ENCODE measurements at regions not wholly inside any gene's neighbourhood (a gene's known extent, or its start where the extent isn't known, plus 50 kb on each side); places are given as distances from the start of the nearest gene placed in this dataset.

DNA sequence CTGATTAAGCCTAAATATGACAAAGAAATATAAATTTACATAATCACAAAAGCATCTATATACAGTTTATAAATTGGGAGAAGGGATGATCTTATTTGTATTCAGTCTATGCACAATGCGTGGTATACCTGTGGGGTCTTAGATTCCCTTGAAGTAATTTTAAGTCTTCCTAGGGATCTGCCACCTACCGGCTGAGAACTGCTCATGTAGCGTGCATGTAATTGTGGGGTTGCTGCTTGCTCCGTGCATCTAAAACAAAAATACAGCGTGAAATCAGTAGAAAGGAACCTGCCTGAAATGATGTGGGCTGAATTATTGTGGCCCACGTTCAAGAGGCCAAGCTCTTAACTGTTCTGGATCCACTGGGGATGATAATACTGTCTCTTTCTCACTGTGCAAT, 187.3 kb downstream of the MBOAT1 start:
- no peak for DNase-seq (ENCODE audit: low read depth)

DNA sequence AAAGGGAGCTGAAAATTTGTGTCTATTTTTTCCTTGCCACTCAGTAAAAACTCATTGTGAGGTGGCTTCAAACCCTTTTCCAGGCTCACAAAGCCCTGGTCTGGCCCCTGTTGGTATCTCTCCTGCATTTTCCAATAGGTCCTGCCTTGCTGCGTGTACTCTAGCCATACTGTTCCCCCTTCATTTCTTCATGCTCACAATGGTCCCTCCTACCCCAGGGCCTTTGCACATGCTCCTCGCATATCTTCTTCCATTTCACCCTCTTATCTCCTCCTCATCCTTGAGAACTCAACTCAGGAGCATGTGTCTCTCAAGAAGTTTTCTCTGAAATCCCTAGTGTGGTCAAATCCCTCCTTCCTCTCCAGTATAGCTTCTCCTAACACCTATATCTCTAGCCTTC, 186.6 kb downstream of the MBOAT1 start:
- DNase-seq (ENCODE audit: low read depth) = no peak

DNA sequence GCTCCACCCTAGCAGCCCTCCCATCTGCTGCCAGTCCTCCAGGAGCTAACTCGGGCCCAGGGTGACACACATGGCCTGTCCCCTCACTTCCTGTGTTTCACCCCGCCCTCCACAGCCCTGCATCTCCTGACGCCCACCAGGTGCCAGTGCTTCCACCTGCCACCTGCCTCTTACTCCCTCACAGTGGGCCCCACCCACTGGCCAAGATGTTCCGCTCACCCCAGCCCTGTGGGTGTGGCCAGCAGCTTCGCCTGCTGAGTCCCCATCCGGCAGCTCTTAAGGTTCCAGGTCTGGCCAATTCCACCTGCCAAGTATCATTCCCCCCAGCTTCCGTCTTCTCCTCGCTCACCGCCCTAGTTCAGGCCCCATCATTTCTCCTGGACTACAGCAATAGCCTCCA, 184.1 kb downstream of the MBOAT1 start:
- no peak for DNase-seq (ENCODE audit: low read depth)

DNA sequence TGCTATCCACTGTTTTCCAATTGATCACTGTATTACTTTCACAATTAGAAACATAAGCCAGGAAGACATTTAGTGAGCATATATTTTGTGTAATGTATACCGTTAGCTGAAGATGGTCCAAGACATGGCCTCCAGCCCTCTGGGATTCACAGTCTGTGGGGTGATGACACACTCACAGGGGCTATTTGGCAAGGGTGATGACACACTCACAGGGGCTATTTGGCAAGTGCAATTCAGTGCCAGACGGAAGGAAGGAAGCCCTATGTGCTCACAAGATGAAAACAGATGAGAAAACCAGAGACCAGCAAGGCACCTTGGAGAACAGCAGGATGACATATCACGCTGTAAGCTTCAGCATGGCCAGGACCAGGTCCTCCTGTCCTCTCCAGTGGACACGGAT, 183.7 kb downstream of the MBOAT1 start:
- no peak for DNase-seq (ENCODE audit: low read depth)

DNA sequence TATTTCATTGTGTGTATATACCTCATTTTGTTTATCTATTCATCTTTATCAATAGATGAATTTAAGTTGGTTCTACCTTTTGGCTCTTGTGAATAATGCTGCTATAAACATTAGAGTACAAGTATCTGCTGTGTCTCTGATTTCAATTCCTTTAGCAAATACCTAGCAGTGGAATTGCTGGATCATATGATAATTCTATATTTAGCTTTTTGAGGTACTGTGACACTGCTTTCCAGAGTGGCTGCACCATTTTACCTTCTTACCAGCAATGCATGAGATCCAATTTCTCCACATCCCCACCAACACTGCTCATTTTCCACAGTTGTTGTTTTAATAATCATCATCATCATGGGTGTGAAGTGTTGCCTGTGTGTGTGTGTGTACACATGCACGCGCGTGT, 182.3 kb downstream of the MBOAT1 start:
- no peak for DNase-seq (ENCODE audit: low read depth)

DNA sequence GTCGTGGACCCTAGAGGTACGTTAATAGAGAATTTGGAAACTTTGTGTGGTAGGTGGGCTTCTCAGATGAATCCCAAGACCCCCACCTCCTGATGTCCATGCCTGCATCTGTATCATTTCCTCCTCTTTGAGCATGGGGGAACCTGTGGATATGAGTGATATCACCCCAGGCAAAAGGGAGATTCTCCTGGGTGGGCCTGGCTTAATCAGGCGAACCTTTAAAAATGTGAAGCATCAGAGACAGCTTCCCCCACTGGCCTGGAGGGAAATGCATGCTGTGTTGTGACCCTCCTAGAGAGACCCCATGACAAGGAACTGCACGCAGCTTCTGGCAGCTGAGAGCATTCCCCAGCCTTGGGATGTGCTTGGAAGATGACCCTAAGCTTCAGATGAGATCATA, 180.9 kb downstream of the MBOAT1 start:
- DNase-seq (ENCODE audit: low read depth) = no peak

DNA sequence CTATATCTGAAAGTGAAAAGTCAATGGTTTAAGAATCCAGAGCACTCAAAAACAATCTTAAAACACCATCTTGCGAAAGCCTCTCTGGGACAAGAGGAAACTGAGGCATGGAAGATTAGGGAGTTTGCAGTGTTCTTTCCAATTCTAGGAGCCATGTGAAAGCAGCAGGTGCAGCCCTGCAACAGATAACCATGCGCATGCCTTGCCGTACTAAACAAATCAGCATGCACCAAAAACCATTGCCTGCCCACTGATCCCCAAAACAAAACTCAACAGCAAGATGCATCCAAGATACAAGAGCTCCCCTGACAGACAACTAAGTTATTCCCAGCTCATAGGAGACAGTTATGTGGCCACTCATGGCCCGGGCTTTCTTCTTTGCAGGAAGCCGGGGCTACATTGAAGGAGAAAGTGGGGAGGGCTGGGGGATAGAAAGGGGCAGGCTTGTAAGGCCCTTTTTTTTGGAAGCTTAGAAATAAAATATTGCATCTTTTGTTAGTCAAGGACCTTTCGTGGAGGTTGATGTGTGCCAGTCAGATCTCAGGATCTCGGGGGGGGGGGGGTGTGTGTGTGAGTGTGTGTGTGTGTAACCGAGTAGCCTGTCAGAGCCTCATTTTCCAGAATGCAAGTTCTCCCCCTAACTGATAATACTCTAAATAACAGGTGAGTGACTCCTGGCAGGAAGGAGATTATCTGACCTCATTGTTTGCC, 178.4 kb downstream of the MBOAT1 start:
- no peak for DNase-seq (ENCODE audit: low read depth)

DNA sequence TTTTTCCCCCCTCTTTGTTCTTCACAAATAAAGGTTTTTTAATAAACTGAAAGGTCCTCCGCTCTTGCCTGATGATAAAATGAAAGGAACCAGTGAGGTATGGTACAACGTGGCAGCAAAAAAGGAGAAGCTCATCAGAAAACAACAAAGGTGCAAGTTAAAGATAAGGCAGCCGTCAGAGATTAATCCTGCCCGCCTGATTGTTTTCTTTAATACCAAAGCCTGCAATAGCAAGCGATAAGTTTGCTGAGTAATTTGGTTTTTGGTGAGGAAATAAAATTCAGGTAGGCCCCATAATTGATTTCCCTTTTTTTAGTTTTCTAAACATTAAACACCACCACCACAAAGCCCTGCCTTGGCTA, 177.9 kb downstream of the MBOAT1 start:
- no peak for DNase-seq (ENCODE audit: low read depth)

DNA sequence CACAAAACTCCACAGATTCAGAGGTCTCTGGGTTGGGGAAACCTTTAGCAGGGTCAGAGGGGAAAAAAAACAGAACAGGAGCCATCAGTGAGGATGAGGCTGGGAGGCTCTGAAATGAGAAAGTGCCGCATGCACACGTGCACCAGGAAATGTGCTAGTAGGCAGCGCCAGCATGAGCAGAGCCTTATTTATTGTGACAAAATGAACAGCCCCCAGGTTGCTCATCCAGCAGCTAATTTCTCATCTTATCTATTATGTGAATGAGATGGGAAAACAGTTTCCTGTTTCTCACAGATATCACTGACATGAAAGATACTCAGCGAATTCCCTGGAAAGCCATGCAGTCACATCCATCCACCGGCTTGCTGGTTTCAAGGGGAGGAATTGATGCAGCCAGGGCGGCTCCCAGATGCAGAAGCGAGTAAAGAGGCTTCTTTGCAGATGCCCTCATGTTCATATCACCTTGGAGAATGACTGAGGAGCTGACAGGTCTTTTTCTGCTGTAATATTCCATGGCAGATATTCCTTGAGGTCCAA, 176.1 kb downstream of the MBOAT1 start:
- DNase-seq (ENCODE audit: low read depth) = no peak

DNA sequence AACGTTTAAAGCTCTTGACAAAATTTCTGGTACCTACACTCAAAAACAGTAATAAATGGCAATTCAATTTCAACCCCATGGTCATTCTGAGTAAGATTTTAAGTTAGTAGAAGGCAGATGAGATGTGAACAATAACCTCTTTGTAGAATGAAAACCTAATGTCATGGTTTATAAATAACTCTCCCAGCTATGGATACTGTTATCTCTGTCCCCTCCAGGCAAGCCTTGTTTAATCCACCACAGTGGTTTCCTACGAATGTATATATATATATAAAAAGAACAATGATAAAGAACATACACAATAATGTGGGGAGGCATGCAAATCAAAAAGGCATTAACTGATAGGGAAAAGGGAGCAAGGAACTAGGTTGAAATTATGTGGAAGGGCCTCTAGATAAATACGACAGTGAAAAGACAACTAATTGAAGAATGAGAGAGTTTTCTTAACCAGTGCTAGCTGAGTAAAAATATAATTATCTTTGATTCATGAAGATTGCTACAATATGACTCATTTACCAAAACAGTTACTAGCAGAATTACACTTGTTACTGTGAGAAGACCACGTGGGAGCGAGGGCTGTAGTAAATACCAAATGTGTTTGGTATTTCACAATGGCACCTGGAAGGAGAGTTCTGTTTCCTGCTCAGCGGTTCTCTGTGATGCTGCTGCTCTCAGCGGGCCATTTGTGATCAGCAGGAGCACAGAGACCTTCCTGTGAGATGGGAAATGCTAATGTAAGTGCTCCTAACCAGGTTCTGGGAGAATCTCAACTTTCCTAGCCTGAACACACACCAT, 173.7 kb downstream of the MBOAT1 start:
- no peak for DNase-seq (ENCODE audit: low read depth)

DNA sequence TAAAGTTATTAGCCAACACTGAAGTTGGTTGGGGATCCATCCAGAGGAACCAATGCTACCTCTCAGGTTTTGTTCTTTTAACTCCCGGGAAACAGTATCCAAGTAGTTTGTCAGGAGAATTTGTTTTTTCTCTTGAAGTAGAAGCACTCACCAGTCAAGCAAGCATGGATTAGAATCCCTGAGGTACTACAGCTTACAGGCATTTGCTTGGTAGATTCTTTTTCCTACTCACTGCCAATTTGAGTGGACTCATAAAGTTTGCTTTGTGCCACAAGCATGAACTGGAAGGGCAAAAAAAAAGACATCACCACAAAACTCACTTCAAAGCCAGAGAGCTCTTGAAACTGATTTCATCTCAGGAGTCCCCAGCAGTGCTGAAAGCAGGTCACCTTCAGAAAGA, 167.4 kb downstream of the MBOAT1 start:
- DNase-seq (ENCODE audit: low read depth) = no peak

Data from stimulated activated CD8-positive, alpha-beta memory T cell treated with anti-CD3 and anti-CD28 coated beads, Interleukin-12 subunit alpha, Interleukin-12 subunit beta, amount 100 ng/mL, for 4 hours (primary cell).